Kidney capillary endothelial cell (primary cell): ENCODE measurements at regions not wholly inside any gene's neighbourhood (a gene's known extent, or its start where the extent isn't known, plus 50 kb on each side); places are given as distances from the start of the nearest gene placed in this dataset.

Experiments
- DNase-seq: peaks from one replicate; pipeline ENCODE4 v3.0.0-alpha.2; 2018; ENCODE audit warnings: low spot score

GRCh38 chr4:55175779-55176231, 50.4 kb upstream of the KDR start:
- peak; percentile 97 for DNase-seq

- no peak for DNase-seq
These were observed 51.1 kb upstream of the KDR start for GRCh38 chr4:55176497-55176896.

GRCh38 chr4:55177461-55177860, 52.1 kb upstream of the KDR start:
- DNase-seq, result no peak

DNA sequence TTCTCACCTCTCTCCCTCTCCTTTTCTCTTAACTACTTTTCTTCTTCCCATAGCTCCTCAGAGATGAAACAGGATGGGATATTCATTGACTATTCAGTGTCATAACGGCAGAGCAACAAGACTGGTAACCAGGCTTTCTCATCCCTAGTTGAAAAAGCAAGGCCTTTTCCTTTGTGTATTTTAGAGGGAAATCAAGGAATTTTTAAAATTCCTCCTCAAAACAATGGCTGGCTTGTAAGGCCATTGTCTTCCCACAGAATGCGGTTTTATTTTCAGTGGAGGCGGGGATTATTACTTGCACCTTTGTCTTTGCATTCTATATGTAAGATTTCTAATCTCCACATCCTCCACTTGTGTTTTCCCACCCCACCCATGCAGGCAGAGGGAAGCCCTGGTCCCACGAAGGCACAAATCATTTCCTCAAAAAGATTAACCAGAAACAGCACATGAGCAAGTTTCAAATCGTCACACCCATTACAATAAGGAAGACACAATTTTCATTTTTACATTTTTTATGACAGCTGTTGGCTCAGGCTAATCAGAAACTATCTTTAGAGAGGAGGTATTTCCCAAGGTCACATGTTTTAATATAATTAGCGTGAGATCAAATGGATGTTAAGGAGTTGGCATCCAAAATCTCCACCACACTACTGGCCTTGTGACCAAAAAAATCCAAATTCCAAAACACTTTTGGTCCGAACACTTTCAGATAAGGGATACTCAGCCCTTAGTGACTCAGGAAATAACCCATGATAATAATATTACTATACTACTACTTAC, 53.0 kb upstream of the KDR start:
- DNase-seq, result no peak

- DNase-seq, result no peak
These were observed 55.9 kb upstream of the KDR start for GRCh38 chr4:55181010-55182005.

DNA sequence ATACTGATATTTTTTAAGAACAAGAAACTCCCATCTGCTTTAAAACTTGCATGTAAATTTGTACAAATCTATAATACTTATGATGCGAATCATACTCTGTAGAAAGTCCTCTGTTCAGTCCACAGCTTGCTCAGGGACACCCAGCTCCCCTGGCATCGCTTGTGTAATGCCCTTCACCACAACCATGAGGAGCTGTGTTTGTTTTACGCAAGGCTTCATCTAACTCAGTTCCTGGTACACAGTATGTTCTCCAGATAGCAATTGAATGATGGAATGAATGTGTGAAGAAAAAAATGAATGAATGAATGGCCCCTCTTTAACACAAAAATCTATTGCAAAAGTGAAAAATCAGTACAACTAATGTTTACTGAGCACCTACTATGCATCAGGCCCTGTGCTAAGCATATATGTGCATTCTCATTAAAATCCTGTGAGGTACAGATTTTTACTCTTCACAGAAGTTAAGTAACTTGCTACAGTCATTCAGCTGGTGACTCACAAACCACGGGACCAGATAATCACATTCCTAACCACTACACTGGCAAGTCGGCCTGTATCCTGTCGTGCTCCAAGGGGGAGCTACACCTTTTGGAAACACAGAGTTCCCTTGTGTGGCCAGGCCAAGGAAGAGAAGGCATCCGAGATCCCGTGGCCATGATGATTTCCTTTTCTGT, 58.7 kb upstream of the KDR start:
- peak; percentile 92 for DNase-seq

DNA sequence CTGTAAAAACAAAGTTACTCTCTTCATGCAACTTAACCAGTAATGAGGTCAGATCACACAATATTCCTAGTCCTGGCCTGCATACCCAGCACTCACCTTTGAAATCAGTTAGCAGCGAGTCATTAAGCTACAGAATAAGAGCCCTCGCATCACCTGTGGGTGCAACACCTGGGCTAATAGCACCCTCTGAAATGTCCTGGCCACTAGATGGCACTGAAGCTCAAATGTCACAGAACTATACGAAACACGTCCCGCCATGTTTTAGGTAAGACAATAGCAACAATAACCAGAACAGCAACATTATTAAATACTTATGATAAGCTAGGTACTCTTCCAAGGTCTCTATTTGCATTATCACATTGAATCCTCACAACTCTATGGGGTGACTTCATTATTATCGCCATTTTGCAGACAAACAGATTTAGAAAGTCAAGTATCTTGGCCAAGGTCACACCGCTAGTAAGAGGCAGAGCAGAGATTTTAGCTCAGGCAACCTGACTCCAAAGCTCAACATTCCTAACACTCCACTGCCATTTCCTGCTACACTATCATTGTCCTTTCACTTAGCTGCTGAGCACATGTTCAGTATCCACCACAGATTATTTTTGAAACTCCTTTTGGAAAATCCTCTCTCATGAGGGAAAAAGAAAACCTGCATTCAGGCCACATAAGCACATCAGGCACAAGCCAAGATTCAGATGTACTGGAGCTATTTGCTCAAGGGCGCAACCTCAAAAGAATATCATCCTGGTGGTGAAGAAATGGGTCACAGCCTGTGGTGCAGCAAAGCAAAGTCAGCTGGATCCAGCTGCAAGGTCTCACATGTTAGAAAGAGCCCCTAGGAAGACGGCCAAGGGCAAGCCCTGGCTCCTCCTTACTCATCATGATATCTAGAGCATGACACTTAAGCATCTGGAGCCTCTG, 59.5 kb upstream of the KDR start:
- no peak for DNase-seq

DNA sequence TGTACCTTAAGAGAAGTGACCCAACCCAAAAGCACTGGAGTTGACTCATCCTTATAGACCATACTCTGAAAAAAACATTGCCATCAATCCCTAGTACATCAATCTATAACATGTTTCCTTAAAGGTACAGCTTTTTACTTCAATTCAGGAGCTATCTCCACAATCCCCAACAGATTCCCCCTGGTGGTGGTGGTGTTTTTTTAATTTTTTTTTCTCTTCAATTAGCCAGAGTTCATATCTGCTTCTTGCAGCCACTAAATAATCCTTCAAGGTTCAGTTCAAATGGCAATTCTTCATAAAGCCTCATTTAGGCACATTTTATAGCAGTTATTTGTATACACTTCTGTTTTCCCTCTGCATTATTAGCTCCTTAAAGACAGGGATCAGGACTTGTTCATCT, 60.7 kb upstream of the KDR start:
- no peak for DNase-seq

GRCh38 chr4:55186700-55187099, 61.3 kb upstream of the KDR start:
- DNase-seq, result peak; percentile 60

DNA sequence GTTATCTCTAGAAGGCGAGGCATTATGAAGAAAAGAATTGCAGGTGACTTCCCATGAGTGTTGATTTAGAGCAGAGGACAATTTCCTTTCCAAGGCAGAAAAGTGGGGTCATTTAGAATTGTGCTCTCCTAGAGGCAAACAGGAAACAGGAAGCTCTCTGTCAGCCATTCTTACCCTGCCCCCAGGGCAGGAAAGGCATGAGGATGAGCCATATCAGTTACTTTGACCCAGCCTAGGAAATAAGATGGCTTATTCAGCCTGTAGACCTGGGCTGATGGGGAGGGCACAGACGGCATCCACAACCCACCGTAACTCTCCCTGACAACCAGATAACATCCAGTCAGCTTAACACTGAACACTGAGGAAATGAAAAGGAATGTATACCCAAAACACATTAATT, 88.8 kb upstream of the KDR start:
- DNase-seq, result peak; percentile 87

DNA sequence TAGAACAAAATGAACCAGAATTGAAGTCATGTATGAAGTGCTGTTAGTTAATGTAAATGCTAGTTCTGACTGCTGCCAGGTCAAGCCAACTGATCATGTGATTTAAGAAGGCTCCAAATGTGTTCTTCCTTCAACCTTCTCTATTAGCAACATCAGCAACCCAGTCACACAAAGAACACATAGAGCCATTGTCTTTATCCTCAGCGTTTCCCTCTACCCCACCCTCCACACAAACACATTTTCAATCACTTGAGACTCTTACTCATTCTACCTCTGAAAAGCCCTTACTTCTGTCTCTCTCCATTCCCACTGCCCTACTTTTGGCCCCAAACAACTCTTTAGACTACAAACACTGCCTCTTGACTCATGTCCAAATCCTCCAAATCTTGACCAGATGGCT, 89.7 kb upstream of the KDR start:
- no peak for DNase-seq

DNA sequence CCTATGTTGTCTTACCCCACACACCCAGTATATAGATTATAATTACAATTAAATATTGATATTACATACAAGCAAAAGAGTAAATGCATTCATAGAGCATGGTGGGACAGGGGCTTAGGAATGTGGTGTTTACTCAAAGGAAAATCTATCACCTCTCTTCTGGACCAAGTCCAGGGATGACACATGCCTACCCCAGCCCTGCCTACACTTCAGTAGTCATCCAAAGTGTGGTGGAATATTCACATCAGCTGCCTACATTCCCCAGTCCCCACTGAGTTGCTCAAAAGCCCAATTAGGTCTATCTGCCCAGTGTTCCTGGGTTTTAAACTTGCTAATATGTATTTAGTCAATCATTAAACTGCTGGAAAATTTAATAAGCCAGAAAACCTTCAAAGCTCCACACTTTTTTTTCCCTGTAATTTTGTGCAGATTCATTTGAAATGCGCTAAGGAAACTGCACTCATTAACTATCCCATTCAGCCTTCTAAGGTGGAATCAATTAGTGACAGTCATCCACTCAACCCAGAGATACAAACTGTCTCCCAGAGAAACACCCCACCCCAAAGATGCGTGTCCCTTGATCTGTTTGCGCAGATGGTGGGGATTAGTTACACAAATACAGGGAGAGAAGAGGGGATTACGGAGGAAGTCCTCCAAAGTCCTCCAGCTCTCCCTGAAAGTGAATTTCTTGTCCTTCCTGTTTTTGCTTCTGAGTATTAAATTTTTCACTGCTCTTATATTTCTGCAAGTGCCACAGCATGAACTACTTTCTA, 91.7 kb upstream of the KDR start:
- DNase-seq, result peak; percentile 50

DNA sequence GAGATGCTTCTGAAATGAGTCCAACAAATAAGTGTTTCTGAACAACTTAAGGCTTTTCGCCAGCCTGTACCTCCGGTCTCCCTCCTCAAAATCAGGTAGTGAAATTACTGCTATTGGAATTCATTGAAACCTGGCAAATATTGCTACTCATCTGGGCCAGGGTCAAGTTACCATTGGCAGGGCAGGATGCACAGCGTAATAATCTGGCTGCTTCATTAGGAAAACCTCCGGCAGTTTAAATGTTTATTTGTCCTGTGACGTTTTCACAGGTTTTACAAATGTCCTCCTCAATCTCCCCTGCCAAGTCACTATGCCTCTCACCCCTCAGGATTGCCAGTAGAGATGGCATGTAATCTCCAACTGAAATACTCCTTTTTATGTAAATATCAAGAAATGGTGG, 92.6 kb upstream of the KDR start:
- no peak for DNase-seq

- no peak for DNase-seq
These were observed 108.2 kb upstream of the SRD5A3 start for GRCh38 chr4:55237839-55238238.

DNA sequence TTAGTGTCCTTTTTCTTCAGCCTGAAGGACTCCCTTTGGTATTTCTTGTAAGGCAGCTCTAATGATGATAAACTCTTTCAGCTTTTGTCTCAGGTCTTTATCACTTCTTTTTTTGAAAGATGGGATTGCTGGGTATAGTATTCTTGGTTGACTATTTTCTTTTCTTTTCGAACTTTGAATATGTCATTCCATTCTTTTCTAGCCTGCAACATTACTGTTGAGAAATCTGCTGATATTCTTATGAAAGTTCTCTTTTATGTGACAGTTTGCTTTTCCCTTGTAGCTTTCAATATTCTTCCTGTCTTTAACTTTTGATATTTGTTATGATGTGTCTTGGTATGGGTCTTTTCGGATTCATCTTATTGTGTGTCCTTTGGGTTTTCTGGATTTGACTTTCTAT, 107.6 kb upstream of the SRD5A3 start:
- DNase-seq, result no peak

- DNase-seq, result no peak
These were observed 104.6 kb upstream of the SRD5A3 start for GRCh38 chr4:55241461-55241860.

DNA sequence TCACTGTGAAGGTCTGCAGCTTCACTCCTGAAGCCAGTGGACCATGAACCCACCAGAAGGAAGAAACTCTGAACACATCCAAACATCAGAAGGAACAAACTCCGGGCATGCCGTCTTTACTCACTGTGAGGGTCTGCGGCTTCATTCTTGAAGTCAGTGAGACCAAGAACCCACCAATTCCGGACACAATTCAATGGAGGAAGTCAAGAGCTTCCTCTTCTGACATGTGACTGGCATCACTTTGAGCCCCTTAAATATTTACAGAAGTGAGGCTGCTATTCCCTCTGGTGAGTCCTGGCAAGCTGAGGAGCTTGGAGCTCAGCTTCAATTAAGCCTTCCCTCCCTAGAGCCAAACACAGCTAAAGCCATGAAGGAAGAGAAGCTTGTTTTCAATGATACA, 103.5 kb upstream of the SRD5A3 start:
- DNase-seq, result no peak

- no peak for DNase-seq
These were observed 98.5 kb upstream of the SRD5A3 start for GRCh38 chr4:55247521-55247920.

GRCh38 chr4:55248756-55249155, 97.3 kb upstream of the SRD5A3 start:
- no peak for DNase-seq

- no peak for DNase-seq
These were observed 96.6 kb upstream of the SRD5A3 start for GRCh38 chr4:55249476-55249875.

GRCh38 chr4:55251342-55251741, 94.7 kb upstream of the SRD5A3 start:
- no peak for DNase-seq
